ENCODE measurements at regions not wholly inside any gene's neighbourhood (a gene's known extent, or its start where the extent isn't known, plus 50 kb on each side); places are given as distances from the start of the nearest gene placed in this dataset.

GRCh38 chr2:19119326-19120001 is 239.0 kb downstream of the OSR1 start:
- Histone ChIP-seq H2AFZ (ENCODE audit: low read length) (no peak overlapping the region), H3K36me3 (ENCODE audit: low read depth, low read length) (no peaks in the 10 kb centered on the region), H3K9me3 (ENCODE audit: low read length) (no peaks in the 10 kb centered on the region), H4K20me1 (ENCODE audit: low read length) (no peaks in the 10 kb centered on the region), H3K4me2 (ENCODE audit: low read length) (no peak overlapping the region), H3K9ac (ENCODE audit: low read length) (no peak overlapping the region), H3K4me1 (ENCODE audit: insufficient read depth, low read length) (peaks cover 19% of the 10 kb centered on the region), H3K79me2 (ENCODE audit: low read length) (no peaks in the 10 kb centered on the region), H3F3A (ENCODE audit: low read length, unreplicated experiment) (no peaks in the 10 kb centered on the region), H3K4me3 (ENCODE audit: low read length) (no peak overlapping the region), H3K27me3 (ENCODE audit: low read length) (no peaks in the 10 kb centered on the region), H3K27ac (ENCODE audit: low read length) (no peak overlapping the region), H3K9me2 (replicated peaks; ENCODE audit: low read length) (no peaks in the 10 kb centered on the region)
- no peak for ATAC-seq
- DNase-seq, result no peak
- intact Hi-C loops (cut with micrococcal nuclease), result loop anchor here (2.0 kb wide), 2 partner anchors 15 to 21 kb away; no protein-coding TSS in a partner anchor
- POLR2A ChIA-PET (ENCODE audit: unreplicated experiment), result no interaction called here
- BruUV-seq (replicated peaks), result no TSS peak
- CTCF ChIA-PET, result no interaction called here
- TF ChIP-seq EZH2 (IDR thresholded peaks at IDR 0.05; ENCODE audit: low read length, unreplicated experiment) (no peak), CTCF (conservative IDR thresholded peaks at IDR 0.05; ENCODE audit: low read depth, low read length) (no peak), EZH2phosphoT487 (IDR thresholded peaks at IDR 0.05; ENCODE audit: borderline replicate concordance, low read length) (no peak)

- H3K79me2 ChIP-seq (ENCODE audit: low read length), result no peaks in the 10 kb centered on the region
- no peak for TF ChIP-seq EZH2 (IDR thresholded peaks at IDR 0.05; ENCODE audit: low read length, unreplicated experiment)
- BruUV-seq (replicated peaks), result no TSS peak
- H4K20me1 ChIP-seq (ENCODE audit: low read length), result no peaks in the 10 kb centered on the region
- H3K27ac ChIP-seq (ENCODE audit: low read length), result no peak overlapping the region
- no peak for DNase-seq
- H3K4me3 ChIP-seq (ENCODE audit: low read length), result no peak overlapping the region
- H2AFZ ChIP-seq (ENCODE audit: low read length), result no peak overlapping the region
- ChIA-PET POLR2A (ENCODE audit: unreplicated experiment) (no interaction called here), CTCF (no interaction called here)
- no peaks in the 10 kb centered on the region for H3K36me3 ChIP-seq (ENCODE audit: low read depth, low read length)
- intact Hi-C loops (cut with micrococcal nuclease), result no loop called here
- peaks cover 14% of the 10 kb centered on the region for H3K4me1 ChIP-seq (ENCODE audit: insufficient read depth, low read length)
- H3F3A ChIP-seq (ENCODE audit: low read length, unreplicated experiment), result no peaks in the 10 kb centered on the region
- no peaks in the 10 kb centered on the region for H3K9me2 ChIP-seq (replicated peaks; ENCODE audit: low read length)
- ATAC-seq, result no peak
- H3K4me2 ChIP-seq (ENCODE audit: low read length), result no peak overlapping the region
- H3K9me3 ChIP-seq (ENCODE audit: low read length), result no peaks in the 10 kb centered on the region
- H3K27me3 ChIP-seq (ENCODE audit: low read length), result no peaks in the 10 kb centered on the region
- no peak overlapping the region for H3K9ac ChIP-seq (ENCODE audit: low read length)
Measured at GRCh38 chr2:19116918-19117317, 241.5 kb downstream of the OSR1 start.

GRCh38 chr2:19114754-19115231 is 243.6 kb downstream of the OSR1 start:
- no peak overlapping the region for H3K9ac ChIP-seq (ENCODE audit: low read length)
- H3K9me2 ChIP-seq (replicated peaks; ENCODE audit: low read length), result no peaks in the 10 kb centered on the region
- no peak for TF ChIP-seq EZH2phosphoT487 (IDR thresholded peaks at IDR 0.05; ENCODE audit: borderline replicate concordance, low read length)
- H2AFZ ChIP-seq (ENCODE audit: low read length), result no peak overlapping the region
- no TSS peak for BruUV-seq (replicated peaks)
- ChIA-PET POLR2A (ENCODE audit: unreplicated experiment) (no interaction called here), CTCF (no interaction called here)
- peak overlapping the region; percentile 40 for H3K27ac ChIP-seq (ENCODE audit: low read length)
- H3K4me1 ChIP-seq (ENCODE audit: insufficient read depth, low read length), result no peaks in the 10 kb centered on the region; the same call in 1 of the 2 replicates
- no peak for ATAC-seq
- H3K27me3 ChIP-seq (ENCODE audit: low read length), result no peaks in the 10 kb centered on the region
- no peaks in the 10 kb centered on the region for H4K20me1 ChIP-seq (ENCODE audit: low read length)
- intact Hi-C loops (cut with micrococcal nuclease), result no loop called here
- H3K4me3 ChIP-seq (ENCODE audit: low read length), result no peak overlapping the region
- H3K4me2 ChIP-seq (ENCODE audit: low read length), result no peak overlapping the region
- H3F3A ChIP-seq (ENCODE audit: low read length, unreplicated experiment), result no peaks in the 10 kb centered on the region
- H3K79me2 ChIP-seq (ENCODE audit: low read length), result no peaks in the 10 kb centered on the region
- no peaks in the 10 kb centered on the region for H3K9me3 ChIP-seq (ENCODE audit: low read length)
- no peaks in the 10 kb centered on the region for H3K36me3 ChIP-seq (ENCODE audit: low read depth, low read length)
- DNase-seq, result no peak
